ENCODE measurements at regions not wholly inside any gene's neighbourhood (a gene's known extent, or its start where the extent isn't known, plus 50 kb on each side); places are given as distances from the start of the nearest gene placed in this dataset.

DNA sequence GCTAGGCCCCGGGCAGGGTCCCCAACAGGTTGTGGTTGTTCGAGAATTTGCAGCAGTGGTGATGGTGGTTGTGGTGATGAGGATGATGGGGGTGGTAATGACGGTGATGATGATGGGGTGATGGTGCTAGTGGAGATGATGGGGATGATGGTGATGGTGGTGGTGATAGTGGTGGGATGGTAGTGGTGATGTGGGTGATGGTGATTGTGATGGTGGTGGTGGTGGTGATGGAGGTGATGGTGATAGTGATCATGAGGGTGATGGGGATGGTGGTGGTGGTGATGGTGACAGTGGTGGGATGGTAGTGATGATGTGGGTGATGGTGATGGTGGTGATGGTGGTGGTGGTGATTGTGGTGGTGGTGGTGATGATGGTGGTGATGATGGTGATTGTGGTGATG, 343.3 kb downstream of the SEC14L1 start:
- TF ChIP-seq, protein P1, sequence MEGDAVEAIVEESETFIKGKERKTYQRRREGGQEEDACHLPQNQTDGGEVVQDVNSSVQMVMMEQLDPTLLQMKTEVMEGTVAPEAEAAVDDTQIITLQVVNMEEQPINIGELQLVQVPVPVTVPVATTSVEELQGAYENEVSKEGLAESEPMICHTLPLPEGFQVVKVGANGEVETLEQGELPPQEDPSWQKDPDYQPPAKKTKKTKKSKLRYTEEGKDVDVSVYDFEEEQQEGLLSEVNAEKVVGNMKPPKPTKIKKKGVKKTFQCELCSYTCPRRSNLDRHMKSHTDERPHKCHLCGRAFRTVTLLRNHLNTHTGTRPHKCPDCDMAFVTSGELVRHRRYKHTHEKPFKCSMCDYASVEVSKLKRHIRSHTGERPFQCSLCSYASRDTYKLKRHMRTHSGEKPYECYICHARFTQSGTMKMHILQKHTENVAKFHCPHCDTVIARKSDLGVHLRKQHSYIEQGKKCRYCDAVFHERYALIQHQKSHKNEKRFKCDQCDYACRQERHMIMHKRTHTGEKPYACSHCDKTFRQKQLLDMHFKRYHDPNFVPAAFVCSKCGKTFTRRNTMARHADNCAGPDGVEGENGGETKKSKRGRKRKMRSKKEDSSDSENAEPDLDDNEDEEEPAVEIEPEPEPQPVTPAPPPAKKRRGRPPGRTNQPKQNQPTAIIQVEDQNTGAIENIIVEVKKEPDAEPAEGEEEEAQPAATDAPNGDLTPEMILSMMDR (conservative IDR thresholded peaks at IDR 0.05) = no peak
- TF ChIP-seq ZFX (IDR thresholded peaks at IDR 0.05) = no peak

Data from C4-2B (cell line).